ENCODE measurements at regions not wholly inside any gene's neighbourhood (a gene's known extent, or its start where the extent isn't known, plus 50 kb on each side); places are given as distances from the start of the nearest gene placed in this dataset.

DNA sequence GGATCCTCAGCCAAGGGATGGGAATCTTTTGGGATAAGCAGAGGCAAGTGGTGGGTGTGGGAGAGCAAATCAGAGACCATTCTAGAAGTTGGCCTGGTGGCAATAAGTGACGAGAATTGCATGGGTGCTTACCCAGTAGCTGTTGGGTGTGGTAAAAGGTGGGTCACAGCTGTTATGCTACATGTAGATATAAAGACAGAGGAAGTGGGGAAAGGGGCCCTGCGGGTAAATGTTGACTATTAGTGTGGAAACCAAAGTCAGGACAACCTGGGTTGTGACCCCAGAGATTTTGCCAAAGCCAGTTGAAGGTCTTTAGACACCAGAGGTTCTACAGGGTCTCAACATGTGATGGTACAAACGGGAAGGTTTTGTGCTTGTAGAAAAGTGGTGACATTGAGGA, 443.6 kb upstream of the HNRNPA3 start:
- Mint-ChIP-seq H3K36me3 (peaks cover 11% of the 10 kb centered on the region), H3K27ac (no peak overlapping the region), H3K4me1 (peaks cover 8% of the 10 kb centered on the region), H3K9me3 (peaks cover 16% of the 10 kb centered on the region), H3K27me3 (peaks cover 5% of the 10 kb centered on the region), H3K4me3 (no peak overlapping the region)
- no peak for DNase-seq
- POLR2A ChIA-PET, result no interaction called here
- ATAC-seq (ENCODE audit: low read depth), result no peak

DNA sequence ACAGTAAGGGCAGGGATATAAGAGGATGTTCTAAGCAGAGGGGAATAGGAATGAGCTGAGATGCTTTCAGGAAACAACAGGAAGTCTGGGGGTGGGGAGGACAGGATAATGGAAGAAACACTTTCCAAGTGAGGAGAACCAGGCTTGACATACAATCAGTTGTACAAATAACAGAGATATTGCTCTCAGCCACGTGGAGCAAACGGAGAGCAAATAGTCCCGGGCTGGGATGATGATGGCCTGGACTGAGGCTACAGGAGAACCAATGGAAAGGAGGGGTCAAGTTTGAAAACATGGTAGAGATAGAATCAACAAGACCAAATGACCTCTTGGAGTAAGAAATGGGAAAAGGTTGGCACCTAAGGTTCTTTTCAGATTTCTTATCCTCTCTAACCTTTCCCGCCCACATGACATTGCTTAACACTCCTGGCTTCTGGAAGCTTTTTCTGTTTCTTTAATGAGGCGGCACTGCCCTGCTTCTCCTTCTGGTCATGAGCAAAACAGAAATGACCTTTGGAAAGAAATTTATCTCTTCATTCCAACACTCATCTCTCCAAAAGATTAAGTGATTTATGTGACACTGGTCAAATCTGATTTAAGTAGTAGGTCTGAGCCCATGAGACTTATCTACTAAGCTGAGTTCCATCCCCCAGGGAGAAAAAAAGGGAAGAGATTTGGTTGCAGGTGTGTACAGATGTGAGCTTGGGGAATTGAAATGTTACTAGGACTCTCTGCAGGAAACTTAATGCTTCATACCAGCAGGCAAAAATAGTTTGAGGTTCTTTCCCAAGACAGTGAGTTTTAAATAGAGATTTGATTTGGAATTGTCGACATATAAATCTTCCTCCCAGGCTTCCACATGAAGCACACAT, 442.9 kb upstream of the HNRNPA3 start:
- H3K4me1 Mint-ChIP-seq, result peaks cover 8% of the 10 kb centered on the region
- peaks cover 17% of the 10 kb centered on the region for H3K9me3 Mint-ChIP-seq
- no peak overlapping the region for H3K27ac Mint-ChIP-seq
- ATAC-seq (ENCODE audit: low read depth) (no peak), DNase-seq (no peak)
- no peak overlapping the region for H3K4me3 Mint-ChIP-seq
- POLR2A ChIA-PET, result no interaction called here
- H3K36me3 Mint-ChIP-seq, result peaks cover 11% of the 10 kb centered on the region
- H3K27me3 Mint-ChIP-seq, result peaks cover 3% of the 10 kb centered on the region

DNA sequence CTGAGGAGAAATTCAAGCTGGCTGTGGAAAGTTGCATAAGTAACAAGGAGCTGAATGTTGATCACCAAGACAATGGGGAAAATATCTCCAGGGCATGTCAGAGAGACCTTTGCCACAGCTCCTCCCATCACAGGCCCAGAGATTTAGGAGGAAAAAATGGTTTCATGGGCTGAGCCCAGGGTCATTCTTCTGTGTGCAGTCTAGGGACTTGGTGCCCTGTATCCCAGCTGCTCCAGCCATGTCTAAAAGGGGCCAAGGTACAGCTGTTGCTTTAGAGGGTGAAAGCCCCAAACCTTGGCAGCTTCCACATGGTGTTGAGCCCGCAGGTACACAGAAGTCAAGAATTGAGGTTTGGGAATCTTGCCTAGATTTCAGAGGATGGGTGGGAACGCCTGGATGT, 439.8 kb upstream of the HNRNPA3 start:
- Mint-ChIP-seq H3K4me3 (no peak overlapping the region), H3K36me3 (peaks cover 11% of the 10 kb centered on the region), H3K27me3 (no peaks in the 10 kb centered on the region)

DNA sequence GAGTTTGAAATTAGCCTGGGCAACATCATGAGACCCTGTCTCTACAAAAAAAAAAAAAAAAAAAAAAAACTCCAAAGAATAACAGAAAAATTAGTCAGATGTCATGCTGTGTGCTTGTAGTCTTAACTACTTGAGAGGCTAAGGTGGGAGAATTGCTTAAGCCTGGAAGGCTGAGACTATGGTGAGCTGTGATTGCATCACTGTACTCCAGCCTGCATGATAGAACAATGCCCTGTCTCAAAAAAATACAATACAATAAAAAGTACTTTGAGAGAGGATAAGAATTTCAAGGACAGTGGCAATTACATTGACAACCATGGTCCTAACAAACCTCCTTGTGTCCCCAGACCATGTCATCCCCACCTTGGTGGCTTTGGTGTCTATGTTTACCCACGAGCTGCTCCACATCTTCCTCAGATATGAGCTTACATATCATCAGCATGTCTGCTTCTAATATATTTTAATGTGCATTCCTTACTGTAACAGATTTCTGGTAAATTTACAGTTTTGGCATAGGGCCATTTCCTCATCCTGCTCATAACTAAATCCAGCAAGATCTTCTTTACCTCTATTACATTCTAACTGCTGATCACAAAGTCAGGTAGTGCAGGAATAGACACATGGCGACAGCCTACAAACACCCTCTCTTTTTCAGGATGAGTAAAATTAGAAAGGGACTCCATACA, 437.7 kb upstream of the HNRNPA3 start:
- DNase-seq, result no peak
- POLR2A ChIA-PET, result no interaction called here
- no peak for ATAC-seq (ENCODE audit: low read depth)

More for the DNA sequence above, 439.8 kb upstream of the HNRNPA3 start:
- H3K27ac Mint-ChIP-seq, result no peak overlapping the region
- H3K9me3 Mint-ChIP-seq, result peaks cover 17% of the 10 kb centered on the region
- POLR2A ChIA-PET, result no interaction called here
- DNase-seq, result no peak
- no peak for ATAC-seq (ENCODE audit: low read depth)
- H3K4me1 Mint-ChIP-seq, result peaks cover 8% of the 10 kb centered on the region

DNA sequence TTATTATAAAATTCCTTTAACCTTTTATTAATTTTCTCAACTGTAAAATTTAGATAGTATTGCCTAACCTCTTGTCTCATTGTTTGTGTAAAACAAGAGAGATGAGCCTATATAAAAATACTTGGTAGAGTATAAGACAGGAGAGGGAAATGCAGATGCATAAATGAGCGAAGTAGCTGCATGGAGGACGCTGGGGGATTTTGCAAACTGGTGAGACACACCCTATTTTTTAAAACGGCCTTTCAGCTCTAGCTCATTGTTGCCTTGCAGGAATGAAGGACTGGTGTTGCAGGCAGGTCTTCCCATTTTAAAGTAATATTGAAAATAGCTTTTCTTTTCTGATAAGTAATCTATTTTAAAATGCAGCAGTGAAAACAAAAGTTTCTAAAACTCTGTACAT, 435.3 kb upstream of the HNRNPA3 start:
- peaks cover 5% of the 10 kb centered on the region for H3K4me1 Mint-ChIP-seq
- H3K4me3 Mint-ChIP-seq, result no peak overlapping the region
- H3K27me3 Mint-ChIP-seq, result no peaks in the 10 kb centered on the region
- H3K36me3 Mint-ChIP-seq, result peaks cover 23% of the 10 kb centered on the region
- ATAC-seq (ENCODE audit: low read depth), result no peak
- no peak overlapping the region for H3K27ac Mint-ChIP-seq
- POLR2A ChIA-PET, result no interaction called here
- peaks cover 21% of the 10 kb centered on the region for H3K9me3 Mint-ChIP-seq
- DNase-seq, result no peak

More for the DNA sequence above, 437.7 kb upstream of the HNRNPA3 start:
- Mint-ChIP-seq H3K27me3 (no peaks in the 10 kb centered on the region), H3K4me3 (no peak overlapping the region), H3K4me1 (no peaks in the 10 kb centered on the region), H3K9me3 (peaks cover 13% of the 10 kb centered on the region), H3K27ac (no peak overlapping the region), H3K36me3 (peaks cover 10% of the 10 kb centered on the region)

DNA sequence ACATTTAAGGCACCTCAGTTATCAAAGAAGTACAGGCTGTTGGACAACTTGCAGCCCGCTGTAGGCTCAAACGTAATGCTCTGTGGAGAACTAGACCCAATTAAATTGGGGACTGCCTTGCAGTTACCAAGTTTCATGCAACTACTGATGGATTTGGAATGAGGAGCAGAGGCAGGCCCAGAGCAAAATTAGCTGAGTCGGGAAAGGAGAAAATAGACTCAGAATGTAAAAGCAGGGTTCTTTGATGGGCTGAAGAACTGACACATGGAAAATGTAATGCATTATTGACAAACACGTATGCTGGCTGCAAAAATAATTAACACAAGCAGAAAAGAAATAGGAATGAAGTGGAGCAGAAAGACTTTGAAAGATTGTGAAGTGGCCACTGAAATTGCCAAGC, 432.7 kb upstream of the HNRNPA3 start:
- Mint-ChIP-seq H3K36me3 (peaks cover 23% of the 10 kb centered on the region), H3K4me1 (peaks cover 7% of the 10 kb centered on the region), H3K9me3 (peaks cover 19% of the 10 kb centered on the region), H3K27ac (no peak overlapping the region), H3K4me3 (no peak overlapping the region), H3K27me3 (no peaks in the 10 kb centered on the region)
- POLR2A ChIA-PET, result no interaction called here
- no peak for ATAC-seq (ENCODE audit: low read depth)
- no peak for DNase-seq

DNA sequence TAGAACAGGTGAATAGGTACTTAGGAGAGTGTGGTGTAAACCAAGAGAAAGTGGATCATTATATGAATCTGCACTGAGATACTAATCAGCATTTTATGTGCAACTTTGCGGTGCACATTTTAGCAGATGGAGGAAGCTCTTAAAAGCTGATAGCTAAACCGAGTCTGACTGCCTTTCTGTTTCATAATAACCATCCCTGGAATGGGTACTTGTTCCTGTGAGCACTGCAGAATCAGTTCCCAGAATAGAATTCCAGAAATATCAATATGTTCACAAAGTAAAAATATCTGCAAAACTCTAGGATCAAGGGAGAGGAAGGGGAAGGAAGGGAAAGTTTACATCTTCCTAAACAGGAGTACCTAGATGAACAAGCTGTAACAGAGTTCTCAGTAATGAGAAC, 432.2 kb upstream of the HNRNPA3 start:
- ATAC-seq (ENCODE audit: low read depth), result no peak
- Mint-ChIP-seq H3K27me3 (no peaks in the 10 kb centered on the region), H3K36me3 (peaks cover 23% of the 10 kb centered on the region), H3K4me3 (no peak overlapping the region), H3K4me1 (peaks cover 7% of the 10 kb centered on the region), H3K27ac (no peak overlapping the region), H3K9me3 (peaks cover 21% of the 10 kb centered on the region)
- no peak for DNase-seq
- POLR2A ChIA-PET, result no interaction called here

DNA sequence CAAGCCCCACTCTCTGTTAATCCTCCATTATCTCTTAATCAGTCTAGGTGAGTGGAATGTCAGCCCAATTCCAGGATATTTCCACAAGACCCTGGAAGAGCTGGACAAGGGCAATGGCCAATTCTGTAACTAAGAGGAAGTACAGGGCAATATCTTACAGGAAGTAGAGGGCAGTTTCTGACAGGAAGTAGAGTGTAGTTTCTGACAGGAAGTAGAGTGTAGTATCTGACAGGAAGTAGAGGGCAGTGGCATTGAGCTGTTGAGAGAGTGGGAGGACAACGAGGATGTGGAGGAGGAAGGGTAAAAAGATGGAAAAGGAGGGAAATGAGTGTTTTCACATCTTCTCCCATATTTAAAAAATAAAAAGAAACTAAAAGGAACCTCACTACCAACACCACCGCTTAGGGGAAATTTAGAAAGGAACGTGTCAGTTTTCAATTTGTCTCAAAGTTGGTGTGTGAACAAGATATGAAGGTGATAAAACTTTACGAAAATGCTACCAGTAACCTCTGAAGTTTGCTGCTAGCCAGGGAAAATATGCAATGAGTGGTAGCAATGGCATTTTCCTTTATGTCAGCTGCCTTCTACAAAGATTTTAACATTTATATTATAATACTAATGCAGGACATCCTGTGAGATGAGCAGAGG, 430.9 kb upstream of the HNRNPA3 start:
- Mint-ChIP-seq H3K4me1 (peaks cover 7% of the 10 kb centered on the region), H3K36me3 (peaks cover 25% of the 10 kb centered on the region), H3K4me3 (peak overlapping the region; percentile 39), H3K9me3 (peaks cover 21% of the 10 kb centered on the region), H3K27ac (peak overlapping the region; percentile 75), H3K27me3 (no peaks in the 10 kb centered on the region)
- DNase-seq (no peak), ATAC-seq (ENCODE audit: low read depth) (peak; percentile 77)
- POLR2A ChIA-PET, result interaction anchor here (0.6 to 1.0 kb wide), 3 partner anchors 44 to 430 kb away, joined by 3 read pairs; no protein-coding TSS in a partner anchor

DNA sequence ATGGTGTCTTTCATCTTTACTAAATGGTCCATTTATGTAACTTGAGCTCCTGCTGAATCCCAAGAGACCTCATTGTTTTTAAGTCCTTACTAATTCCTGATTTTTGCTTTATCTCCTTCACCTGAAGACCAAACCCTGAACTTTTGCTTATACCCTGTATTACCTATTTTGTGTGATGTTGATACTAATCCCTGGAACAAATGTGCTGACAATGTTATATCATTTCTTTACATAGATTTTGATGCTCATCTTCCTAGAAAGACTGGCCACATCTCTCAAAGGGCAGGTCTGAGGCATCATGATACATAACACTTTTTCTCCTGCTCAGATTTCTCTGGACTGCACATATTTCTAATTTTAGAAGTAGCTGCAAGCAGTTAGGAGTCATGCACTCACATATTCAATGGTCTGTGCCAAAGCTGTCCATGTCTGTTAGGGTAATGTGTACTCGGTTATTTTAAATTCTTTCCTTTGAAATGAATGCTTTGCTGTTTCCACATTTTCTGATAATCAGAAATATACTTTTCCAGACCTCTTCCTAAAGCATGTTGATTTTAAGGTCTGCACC, 427.9 kb upstream of the HNRNPA3 start:
- POLR2A ChIA-PET, result no interaction called here
- H3K27me3 Mint-ChIP-seq, result no peaks in the 10 kb centered on the region
- peaks cover 7% of the 10 kb centered on the region for H3K4me1 Mint-ChIP-seq
- no peak for DNase-seq
- no peak for ATAC-seq (ENCODE audit: low read depth)
- H3K4me3 Mint-ChIP-seq, result no peak overlapping the region
- H3K27ac Mint-ChIP-seq, result no peak overlapping the region
- H3K9me3 Mint-ChIP-seq, result peaks cover 21% of the 10 kb centered on the region
- H3K36me3 Mint-ChIP-seq, result peaks cover 25% of the 10 kb centered on the region

DNA sequence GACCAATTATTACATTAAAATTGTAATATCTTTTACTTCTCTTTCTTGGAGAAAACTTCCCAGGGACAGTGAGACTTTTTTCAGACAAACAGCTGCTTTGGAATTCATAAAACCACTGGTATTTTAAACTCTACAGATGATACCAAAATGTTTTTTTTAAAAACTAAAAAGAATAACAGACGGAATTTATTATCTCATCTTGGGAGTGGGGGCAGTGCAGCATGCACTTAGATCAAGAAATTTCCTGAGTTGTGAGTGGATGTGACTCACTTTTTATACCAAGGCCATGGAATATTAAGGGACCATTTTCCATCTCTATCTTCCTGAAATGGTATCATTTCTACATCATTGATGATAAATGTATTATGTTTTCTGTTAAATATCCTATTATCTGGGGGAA, 422.8 kb upstream of the HNRNPA3 start:
- Mint-ChIP-seq H3K9me3 (peaks cover 3% of the 10 kb centered on the region), H3K4me3 (no peak overlapping the region), H3K27me3 (peaks cover 18% of the 10 kb centered on the region), H3K4me1 (no peaks in the 10 kb centered on the region), H3K27ac (no peak overlapping the region), H3K36me3 (peaks cover 2% of the 10 kb centered on the region)
- no peak for ATAC-seq (ENCODE audit: low read depth)
- DNase-seq, result no peak
- POLR2A ChIA-PET, result no interaction called here

DNA sequence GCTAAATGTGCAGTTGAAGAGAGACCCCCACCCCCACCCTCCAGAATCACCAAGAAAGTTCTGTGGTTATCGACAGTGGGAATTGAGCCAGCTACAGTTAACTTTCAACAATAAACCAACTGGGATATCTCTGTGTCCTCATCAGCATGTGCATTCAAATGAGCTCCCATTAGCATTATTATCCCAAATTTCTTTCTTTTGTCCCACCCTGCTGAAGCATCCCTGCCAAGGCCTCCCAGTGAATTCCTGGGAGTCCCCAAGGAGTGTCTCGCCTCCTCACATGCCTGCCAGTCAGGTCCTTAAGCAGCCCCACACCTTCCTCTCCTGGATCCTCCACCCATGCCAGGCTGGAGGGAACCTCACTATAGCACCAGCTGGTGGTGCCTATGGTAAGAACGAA, 422.1 kb upstream of the HNRNPA3 start:
- Mint-ChIP-seq H3K9me3 (no peaks in the 10 kb centered on the region), H3K27ac (no peak overlapping the region), H3K27me3 (peaks cover 18% of the 10 kb centered on the region), H3K36me3 (peaks cover 2% of the 10 kb centered on the region), H3K4me1 (no peaks in the 10 kb centered on the region), H3K4me3 (no peak overlapping the region)
- DNase-seq (no peak), ATAC-seq (ENCODE audit: low read depth) (no peak)
- POLR2A ChIA-PET, result no interaction called here

DNA sequence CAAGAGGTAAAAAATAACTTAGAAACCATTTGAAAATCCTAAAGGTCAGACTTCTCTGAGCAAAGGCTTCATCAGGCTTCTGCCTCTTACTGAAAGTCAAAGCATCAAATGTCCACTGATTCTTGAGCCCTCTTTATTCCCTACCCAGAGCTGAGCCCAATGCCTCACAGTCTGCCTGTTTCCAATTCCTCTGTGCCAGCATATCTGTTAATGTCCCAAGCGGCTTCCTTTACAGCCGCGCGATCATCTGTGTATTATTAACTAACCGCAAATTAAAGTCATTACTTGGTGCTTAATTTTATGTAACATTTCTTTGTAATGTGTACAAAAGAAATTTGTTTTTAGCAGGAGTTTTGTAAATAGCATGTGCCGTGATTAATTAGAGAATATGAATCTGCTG, 418.8 kb upstream of the HNRNPA3 start:
- H3K9me3 Mint-ChIP-seq, result peaks cover 1% of the 10 kb centered on the region
- ATAC-seq (ENCODE audit: low read depth), result no peak
- peaks cover 18% of the 10 kb centered on the region for H3K27me3 Mint-ChIP-seq
- POLR2A ChIA-PET, result no interaction called here
- H3K4me3 Mint-ChIP-seq, result no peak overlapping the region
- no peak overlapping the region for H3K27ac Mint-ChIP-seq
- no peaks in the 10 kb centered on the region for H3K4me1 Mint-ChIP-seq
- H3K36me3 Mint-ChIP-seq, result no peaks in the 10 kb centered on the region
- DNase-seq, result no peak

DNA sequence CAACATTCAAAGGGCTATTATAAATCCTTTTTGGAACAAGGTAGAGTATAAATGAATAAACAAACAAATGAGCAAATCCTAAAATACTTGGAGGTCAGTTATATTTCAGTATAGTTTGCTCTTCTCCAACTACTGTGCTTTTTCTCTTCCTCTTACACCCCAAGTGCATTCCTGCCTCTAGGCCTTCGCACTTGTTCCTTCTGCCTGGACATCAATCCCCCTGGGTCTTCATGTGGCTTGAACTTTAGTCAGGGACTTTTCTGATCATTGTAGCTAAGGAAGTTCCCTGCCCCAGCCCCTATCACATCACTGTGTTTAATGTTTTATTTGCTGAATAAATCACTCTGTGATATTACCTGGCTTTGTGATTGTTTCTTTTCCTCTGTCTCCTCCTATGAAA, 418.2 kb upstream of the HNRNPA3 start:
- ATAC-seq (ENCODE audit: low read depth) (no peak), DNase-seq (no peak)
- POLR2A ChIA-PET, result no interaction called here
- Mint-ChIP-seq H3K4me1 (no peaks in the 10 kb centered on the region), H3K4me3 (no peak overlapping the region), H3K36me3 (no peaks in the 10 kb centered on the region), H3K27me3 (peaks cover 18% of the 10 kb centered on the region), H3K9me3 (peaks cover 1% of the 10 kb centered on the region), H3K27ac (no peak overlapping the region)

All from activated naive CD8-positive, alpha-beta T cell treated with anti-CD3 and anti-CD28 coated beads, Interleukin-2, amount 10 ng/mL, durations not matched to agents 7 days and 5 days (primary cell).